ENCODE measurements at regions not wholly inside any gene's neighbourhood (a gene's known extent, or its start where the extent isn't known, plus 50 kb on each side); places are given as distances from the start of the nearest gene placed in this dataset.

DNA sequence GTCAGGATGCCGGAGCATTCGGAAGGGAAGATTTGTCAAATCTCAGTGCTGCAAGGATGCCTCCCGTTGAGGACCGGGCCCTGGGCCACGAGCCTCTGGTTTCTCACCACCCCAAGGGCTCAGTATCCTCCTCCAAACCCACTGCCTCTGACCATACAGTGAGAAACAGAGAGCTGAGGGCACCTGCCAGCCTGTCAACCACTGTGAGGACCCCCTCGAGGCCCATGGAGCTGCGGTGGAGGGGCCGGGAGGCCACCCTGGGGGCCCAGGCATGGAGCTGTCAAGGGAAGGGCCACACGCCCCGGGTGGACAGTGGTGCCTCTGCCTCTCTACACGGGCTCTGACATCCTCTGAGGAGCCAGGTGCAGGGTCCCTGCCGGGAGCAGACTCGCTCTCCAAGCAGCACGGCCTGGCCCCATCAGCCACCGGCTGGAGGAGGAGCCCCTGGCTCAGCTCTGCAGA is 248.0 kb upstream of the TCERG1L start:
- DNase-seq (no peak), ATAC-seq (replicated peaks in 1 of 2) (no peak)
- H3K4me1 Mint-ChIP-seq (ENCODE audit: low read depth), result no peaks in the 10 kb centered on the region
- no peaks in the 10 kb centered on the region for H3K27me3 Mint-ChIP-seq (ENCODE audit: low read depth)
- H3K4me3 Mint-ChIP-seq, result no peak overlapping the region
- no peaks in the 10 kb centered on the region for H3K9me3 Mint-ChIP-seq
- no peaks in the 10 kb centered on the region for H3K36me3 Mint-ChIP-seq (ENCODE audit: insufficient read depth in 2 of 2)
- H3K27ac Mint-ChIP-seq, result no peak overlapping the region

DNA sequence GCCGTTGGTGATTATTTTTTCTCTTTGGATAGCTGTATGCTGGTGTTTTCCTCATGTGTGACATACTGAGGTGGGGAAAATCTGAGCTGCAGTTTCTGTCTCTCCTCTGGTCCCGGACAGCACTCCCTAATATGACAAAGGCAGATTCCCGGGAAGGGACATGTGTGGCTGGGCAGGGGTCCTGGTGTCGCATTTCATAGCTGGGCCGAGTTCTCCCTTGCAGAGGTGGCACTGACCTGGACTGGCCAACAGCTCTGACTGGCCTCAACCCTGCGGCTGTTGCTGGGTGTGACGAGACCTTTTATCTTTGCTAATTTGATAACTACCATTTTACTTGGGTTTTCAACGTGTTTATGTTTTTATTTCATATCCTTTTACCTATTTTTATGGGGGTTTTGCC is 248.6 kb upstream of the TCERG1L start:
- Mint-ChIP-seq H3K27me3 (ENCODE audit: low read depth) (no peaks in the 10 kb centered on the region), H3K9me3 (peaks cover 2 to 5% of the 10 kb centered on the region in 2 donors), H3K4me3 (no peak overlapping the region), H3K27ac (no peak overlapping the region), H3K4me1 (ENCODE audit: low read depth) (no peaks in the 10 kb centered on the region), H3K36me3 (ENCODE audit: insufficient read depth in 2 of 2) (peaks cover 0 to 2% of the 10 kb centered on the region in 2 donors)
- DNase-seq (no peak), ATAC-seq (replicated peaks in 1 of 2) (no peak)

DNA sequence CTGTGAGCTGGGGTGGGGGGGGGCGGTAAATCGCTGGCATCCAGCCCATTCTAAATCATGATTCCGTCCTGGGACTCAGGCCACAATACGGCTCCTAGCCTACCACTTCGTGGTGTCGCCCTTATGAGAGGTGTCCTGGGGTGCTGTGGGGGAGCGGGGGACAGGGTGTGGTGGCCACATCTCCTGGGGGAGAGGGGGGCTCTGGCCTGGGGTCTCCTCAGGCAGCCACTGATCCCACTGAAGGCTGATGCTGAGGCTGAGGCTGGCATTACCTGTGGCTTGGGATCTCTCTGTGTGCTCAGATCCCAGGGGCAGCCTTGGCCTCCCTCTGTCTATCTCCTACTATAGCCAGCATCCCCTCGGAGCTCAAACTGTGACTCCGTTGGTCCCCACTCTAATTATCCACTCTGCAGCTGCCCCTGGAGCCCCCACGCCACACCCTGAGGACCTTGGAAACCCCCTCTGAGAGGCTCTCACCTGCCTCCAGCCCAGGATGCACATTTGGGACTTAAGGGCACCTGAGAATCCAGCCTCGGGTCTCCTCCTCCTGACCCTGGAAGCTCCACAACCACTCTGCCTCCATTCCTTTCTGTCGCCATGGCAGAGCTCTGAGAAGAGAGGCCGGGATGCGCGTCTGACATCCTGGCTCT is 249.3 kb upstream of the TCERG1L start:
- H3K36me3 Mint-ChIP-seq (ENCODE audit: insufficient read depth in 2 of 2), result peaks cover 0 to 2% of the 10 kb centered on the region in 2 donors
- H3K9me3 Mint-ChIP-seq, result peaks cover 3 to 5% of the 10 kb centered on the region in 2 donors
- no peak overlapping the region for H3K27ac Mint-ChIP-seq
- no peak overlapping the region for H3K4me3 Mint-ChIP-seq
- DNase-seq, result no peak
- no peak for ATAC-seq (replicated peaks in 1 of 2)
- H3K27me3 Mint-ChIP-seq (ENCODE audit: low read depth), result no peaks in the 10 kb centered on the region
- H3K4me1 Mint-ChIP-seq (ENCODE audit: low read depth), result no peaks in the 10 kb centered on the region

DNA sequence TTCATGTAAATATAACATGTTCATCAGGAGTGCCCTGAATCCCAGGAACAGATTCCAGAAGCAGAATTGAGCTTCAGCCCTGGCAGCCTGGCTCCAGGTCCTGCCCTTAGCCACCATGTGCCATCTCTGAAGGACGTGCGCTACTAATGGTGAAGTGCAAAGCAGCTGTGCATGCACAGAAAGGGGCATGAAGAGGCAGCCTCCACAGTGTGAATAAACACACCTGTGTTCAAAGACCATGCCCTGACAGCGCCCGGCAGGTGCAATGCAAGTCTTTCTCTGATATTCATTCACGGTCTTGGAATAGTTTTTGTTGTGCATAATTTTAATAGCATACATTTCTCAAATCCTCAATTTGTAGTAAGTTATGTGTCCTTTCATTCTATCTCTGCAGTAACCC is 250.4 kb upstream of the TCERG1L start:
- ATAC-seq (replicated peaks in 1 of 2) (no peak), DNase-seq (no peak)
- Mint-ChIP-seq H3K27ac (no peak overlapping the region), H3K27me3 (ENCODE audit: low read depth) (no peaks in the 10 kb centered on the region), H3K9me3 (peaks cover 5% of the 10 kb centered on the region in 2 donors), H3K4me1 (ENCODE audit: low read depth) (no peaks in the 10 kb centered on the region), H3K36me3 (ENCODE audit: insufficient read depth in 2 of 2) (peaks cover 0 to 2% of the 10 kb centered on the region in 2 donors), H3K4me3 (no peak overlapping the region)

DNA sequence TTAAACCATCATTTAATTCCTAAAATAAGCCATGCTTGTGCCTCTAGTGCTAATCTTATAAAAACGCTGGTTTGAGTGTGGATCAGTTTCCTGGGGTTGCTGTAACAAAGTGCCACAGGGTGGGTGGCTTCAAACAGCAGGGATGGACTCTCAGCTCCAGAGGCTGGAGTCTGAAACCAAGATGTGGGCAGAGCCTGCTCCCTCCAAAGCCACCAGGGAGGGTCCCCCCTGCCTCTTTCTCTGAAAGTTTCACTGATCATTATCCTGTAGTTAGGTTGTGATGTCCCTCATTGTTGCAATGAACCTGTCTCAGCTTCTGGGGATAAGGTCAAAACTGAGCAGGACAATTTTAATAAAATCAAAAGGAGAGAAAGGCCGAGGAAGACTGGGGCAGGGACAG is 251.9 kb upstream of the TCERG1L start:
- H3K4me3 Mint-ChIP-seq, result no peak overlapping the region
- no peak for ATAC-seq (replicated peaks in 1 of 2)
- H3K27ac Mint-ChIP-seq, result no peak overlapping the region
- peaks cover 5% of the 10 kb centered on the region in 2 donors for H3K9me3 Mint-ChIP-seq
- H3K27me3 Mint-ChIP-seq (ENCODE audit: low read depth), result no peaks in the 10 kb centered on the region
- H3K36me3 Mint-ChIP-seq (ENCODE audit: insufficient read depth in 2 of 2), result peaks cover 0 to 2% of the 10 kb centered on the region in 2 donors
- DNase-seq, result no peak
- no peaks in the 10 kb centered on the region for H3K4me1 Mint-ChIP-seq (ENCODE audit: low read depth)

DNA sequence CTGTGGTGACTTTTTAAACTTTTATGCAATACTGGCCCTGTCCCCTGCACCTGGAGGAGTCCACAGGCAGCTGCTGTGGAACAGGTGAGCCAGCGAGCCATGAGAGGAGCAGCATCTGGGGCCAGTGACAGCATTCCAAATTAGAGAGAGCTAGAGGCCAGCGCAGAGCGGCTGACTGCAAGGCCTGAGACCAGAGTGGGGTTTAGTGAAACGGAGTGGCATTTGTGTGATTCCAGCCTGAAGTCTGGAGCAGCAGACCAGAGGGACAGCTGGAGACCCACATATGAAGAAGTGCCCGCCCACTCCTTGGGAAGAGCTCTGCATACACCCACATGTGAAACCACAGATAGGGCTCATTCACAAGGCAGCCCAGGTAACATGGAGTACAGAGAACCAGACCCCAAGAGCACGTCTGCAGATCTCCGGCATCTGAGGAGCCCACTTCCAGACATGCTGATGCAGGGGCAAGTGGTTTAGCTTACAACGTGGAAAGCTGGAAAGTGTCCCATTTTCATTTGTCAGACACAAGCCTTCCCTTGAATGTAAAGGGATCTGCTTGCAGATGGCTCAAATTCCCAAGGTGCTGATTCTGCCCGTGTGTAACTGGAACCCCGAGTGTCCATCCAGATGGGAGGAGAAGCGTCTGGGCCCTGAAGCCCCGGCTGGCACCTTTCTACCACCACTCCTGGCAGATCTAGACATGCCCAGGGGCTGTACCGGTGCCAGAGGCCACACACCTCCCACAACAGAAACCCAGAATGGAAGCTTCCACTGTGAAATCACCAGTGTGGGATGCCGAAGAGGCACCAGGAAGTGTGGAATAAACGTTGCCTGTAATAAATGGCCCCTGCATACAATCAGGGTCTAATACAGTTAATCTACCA is 256.0 kb upstream of the TCERG1L start:
- DNase-seq (no peak), ATAC-seq (replicated peaks in 1 of 2) (no peak)
- Mint-ChIP-seq H3K36me3 (ENCODE audit: insufficient read depth in 2 of 2) (peaks cover 0 to 2% of the 10 kb centered on the region in 2 donors), H3K4me3 (no peak overlapping the region), H3K27me3 (ENCODE audit: low read depth) (no peaks in the 10 kb centered on the region), H3K4me1 (ENCODE audit: low read depth) (no peaks in the 10 kb centered on the region), H3K9me3 (peaks cover 5% of the 10 kb centered on the region in 2 donors), H3K27ac (no peak overlapping the region)

DNA sequence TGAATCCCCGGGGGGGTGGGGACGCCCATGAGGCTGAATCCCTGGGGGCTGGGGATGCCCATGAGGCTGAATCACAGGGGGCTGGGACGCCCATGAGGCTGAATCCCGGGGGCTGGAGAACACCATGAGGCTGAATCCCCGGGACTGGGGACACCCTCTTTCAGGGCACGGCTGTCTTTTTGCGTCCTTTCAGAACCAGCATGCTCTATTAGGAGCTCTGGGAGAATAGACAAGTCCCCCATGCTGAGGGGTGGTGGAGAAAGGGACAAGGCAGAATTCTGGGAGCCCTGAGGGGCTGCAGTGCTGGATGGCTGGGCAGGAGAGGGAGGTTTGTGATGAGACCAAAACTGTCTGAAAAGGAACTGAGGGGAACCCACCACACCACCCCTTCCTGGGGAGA is 257.3 kb upstream of the TCERG1L start:
- H3K36me3 Mint-ChIP-seq (ENCODE audit: insufficient read depth in 2 of 2), result peaks cover 0 to 2% of the 10 kb centered on the region in 2 donors
- H3K4me1 Mint-ChIP-seq (ENCODE audit: low read depth), result no peaks in the 10 kb centered on the region
- DNase-seq, result no peak
- H3K27me3 Mint-ChIP-seq (ENCODE audit: low read depth), result no peaks in the 10 kb centered on the region
- no peak for ATAC-seq (replicated peaks in 1 of 2)
- no peak overlapping the region for H3K27ac Mint-ChIP-seq
- no peak overlapping the region for H3K4me3 Mint-ChIP-seq
- peaks cover 5% of the 10 kb centered on the region in 2 donors for H3K9me3 Mint-ChIP-seq

DNA sequence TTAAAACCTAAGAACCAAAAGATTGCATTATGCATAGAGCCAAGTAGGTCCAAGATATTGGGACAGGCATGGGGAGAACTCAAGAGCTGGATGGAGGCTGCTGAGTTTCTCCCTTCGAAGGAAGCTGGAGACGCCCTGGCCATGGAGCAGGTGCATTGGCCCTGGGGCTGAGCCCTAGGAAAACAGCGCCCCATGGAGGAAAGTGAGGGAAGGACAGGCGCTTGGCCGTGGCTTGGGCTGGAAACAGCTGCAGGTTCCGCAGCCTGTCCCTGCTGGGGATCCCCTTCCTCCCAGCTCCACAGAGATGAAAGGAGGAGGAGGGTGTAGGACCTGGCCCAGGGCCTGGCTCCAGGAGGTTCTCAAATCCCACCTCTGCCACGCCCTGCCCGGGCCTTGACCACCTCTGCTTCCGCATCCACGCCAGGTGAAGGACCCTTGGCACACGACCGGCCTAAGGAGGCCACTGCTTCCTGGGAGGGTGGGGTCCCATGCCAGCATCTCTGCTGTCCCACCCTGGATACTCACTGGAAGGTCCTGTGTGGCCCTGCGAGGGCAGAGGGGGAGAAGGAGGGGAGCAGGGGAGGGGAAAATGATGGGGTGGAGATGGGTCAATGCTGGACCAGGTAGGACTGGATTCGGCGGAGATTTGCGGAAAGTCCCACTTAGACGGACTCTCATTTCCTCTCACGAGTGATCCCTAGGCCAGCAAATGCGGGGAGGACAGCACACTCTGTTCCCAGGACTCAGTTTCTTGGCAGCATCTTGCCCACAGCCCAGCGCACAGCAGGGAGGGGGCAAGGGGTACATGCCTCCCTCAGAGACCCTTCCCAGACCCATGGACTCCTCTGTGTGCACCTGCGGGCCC is 258.6 kb upstream of the TCERG1L start:
- H3K27me3 Mint-ChIP-seq (ENCODE audit: low read depth), result no peaks in the 10 kb centered on the region
- H3K4me3 Mint-ChIP-seq, result no peak overlapping the region
- H3K36me3 Mint-ChIP-seq (ENCODE audit: insufficient read depth in 2 of 2), result no peaks in the 10 kb centered on the region
- H3K9me3 Mint-ChIP-seq, result peaks cover 0 to 3% of the 10 kb centered on the region in 2 donors
- DNase-seq (no peak), ATAC-seq (replicated peaks in 1 of 2) (no peak)
- H3K27ac Mint-ChIP-seq, result no peak overlapping the region
- H3K4me1 Mint-ChIP-seq (ENCODE audit: low read depth), result no peaks in the 10 kb centered on the region

DNA sequence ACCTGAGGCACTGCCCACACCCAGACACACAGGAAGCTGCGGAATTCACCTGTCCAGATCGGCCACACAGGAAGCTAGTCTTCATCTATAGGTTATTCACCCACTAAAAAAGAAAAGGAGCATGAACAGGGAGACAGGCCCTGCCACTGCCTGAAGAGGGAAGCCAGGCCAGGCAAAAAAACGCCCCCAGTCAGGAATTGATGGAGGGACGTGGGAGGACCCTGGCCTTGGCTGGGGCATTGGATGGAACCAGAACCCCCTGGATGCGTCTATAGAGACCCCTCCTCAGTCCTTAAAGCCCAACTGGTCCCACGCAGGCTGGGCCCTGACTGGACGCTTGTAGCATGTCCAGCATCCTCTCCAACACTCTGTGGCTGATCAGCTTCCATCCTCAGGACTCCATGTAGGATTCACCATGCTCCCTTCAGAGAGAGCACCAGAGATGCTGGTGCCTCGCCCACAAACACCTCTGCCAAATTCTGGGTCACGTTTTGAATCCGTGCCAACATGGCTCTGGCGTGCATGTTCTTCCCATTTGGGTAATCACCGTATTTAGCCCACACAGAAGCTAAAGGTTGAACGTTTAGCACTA is 259.3 kb upstream of the TCERG1L start:
- H3K36me3 Mint-ChIP-seq (ENCODE audit: insufficient read depth in 2 of 2), result no peaks in the 10 kb centered on the region
- H3K27me3 Mint-ChIP-seq (ENCODE audit: low read depth), result no peaks in the 10 kb centered on the region
- no peaks in the 10 kb centered on the region for H3K4me1 Mint-ChIP-seq (ENCODE audit: low read depth)
- peaks cover 0 to 2% of the 10 kb centered on the region in 2 donors for H3K9me3 Mint-ChIP-seq
- H3K4me3 Mint-ChIP-seq, result no peak overlapping the region
- ATAC-seq (replicated peaks in 1 of 2), result no peak
- DNase-seq, result no peak
- no peak overlapping the region for H3K27ac Mint-ChIP-seq

DNA sequence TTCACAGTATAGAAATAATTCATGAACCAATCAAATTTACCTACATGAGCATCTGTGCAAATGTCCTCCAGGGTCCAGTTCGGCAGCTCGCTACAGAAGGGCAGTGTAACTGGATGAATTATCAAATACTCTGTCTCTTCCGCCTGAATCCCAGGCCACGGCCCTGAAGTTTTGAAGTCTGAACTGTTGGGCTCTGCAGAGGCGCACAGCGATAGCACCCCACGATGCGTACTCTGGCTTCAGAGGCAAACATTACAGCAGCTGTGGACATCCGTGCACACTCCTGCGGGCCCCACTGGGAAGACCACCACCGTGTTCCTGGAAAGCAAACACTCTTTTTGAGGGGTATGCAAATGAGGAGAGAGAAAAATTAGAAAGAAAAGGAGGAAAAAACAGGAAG is 259.8 kb upstream of the TCERG1L start:
- ATAC-seq (replicated peaks in 1 of 2) (no peak), DNase-seq (no peak)
- Mint-ChIP-seq H3K4me3 (no peak overlapping the region), H3K27me3 (ENCODE audit: low read depth) (no peaks in the 10 kb centered on the region), H3K27ac (no peak overlapping the region), H3K4me1 (ENCODE audit: low read depth) (no peaks in the 10 kb centered on the region), H3K9me3 (no peaks in the 10 kb centered on the region), H3K36me3 (ENCODE audit: insufficient read depth in 2 of 2) (no peaks in the 10 kb centered on the region)

DNA sequence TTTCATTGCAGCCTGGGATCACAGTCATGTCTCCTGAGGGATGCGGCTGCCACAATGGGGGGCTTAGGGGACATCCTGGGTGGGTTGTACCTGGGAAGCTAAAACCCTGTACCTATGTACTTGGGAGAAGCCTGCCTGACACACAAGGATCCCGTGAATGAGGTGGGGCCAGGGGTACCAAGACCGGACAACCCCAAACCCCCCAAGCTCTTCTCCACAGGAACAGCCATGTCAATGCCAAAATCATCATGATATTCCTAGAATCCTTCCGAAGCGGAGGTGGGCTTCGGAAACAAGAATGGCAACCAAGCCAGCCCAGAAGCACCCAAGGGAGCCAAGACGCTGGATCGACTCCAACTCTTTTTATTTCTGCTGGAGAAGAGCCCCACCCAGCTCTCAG is 260.3 kb upstream of the TCERG1L start:
- H3K27ac Mint-ChIP-seq, result no peak overlapping the region
- DNase-seq, result no peak
- H3K27me3 Mint-ChIP-seq (ENCODE audit: low read depth), result no peaks in the 10 kb centered on the region
- no peaks in the 10 kb centered on the region for H3K4me1 Mint-ChIP-seq (ENCODE audit: low read depth)
- H3K4me3 Mint-ChIP-seq, result no peak overlapping the region
- ATAC-seq (replicated peaks in 1 of 2), result no peak
- no peaks in the 10 kb centered on the region for H3K9me3 Mint-ChIP-seq
- no peaks in the 10 kb centered on the region for H3K36me3 Mint-ChIP-seq (ENCODE audit: insufficient read depth in 2 of 2)

DNA sequence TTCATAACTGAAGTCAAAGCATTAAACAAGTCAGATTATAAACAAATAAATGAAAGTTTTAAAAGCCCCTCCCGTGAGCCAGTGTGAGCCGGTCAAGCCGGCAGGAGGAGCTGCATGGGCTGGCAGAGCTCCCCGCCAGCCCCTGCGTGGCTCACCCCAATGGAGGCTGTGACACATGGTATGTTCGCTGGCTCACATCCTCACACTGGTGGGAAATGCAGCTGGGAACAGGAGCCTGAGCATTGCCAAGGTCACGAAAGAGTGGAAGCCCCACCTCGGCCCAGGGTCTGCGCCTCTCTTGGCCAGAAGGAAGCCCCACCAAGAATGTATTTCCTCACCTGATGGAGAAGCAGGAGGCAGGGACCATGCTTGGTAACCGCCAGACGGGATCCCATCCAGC is 261.7 kb upstream of the TCERG1L start:
- no peak overlapping the region for H3K27ac Mint-ChIP-seq
- no peaks in the 10 kb centered on the region for H3K36me3 Mint-ChIP-seq (ENCODE audit: insufficient read depth in 2 of 2)
- H3K4me3 Mint-ChIP-seq, result no peak overlapping the region
- ATAC-seq (replicated peaks in 1 of 2) (no peak), DNase-seq (no peak)
- no peaks in the 10 kb centered on the region for H3K4me1 Mint-ChIP-seq (ENCODE audit: low read depth)
- no peaks in the 10 kb centered on the region for H3K27me3 Mint-ChIP-seq (ENCODE audit: low read depth)
- no peaks in the 10 kb centered on the region for H3K9me3 Mint-ChIP-seq

DNA sequence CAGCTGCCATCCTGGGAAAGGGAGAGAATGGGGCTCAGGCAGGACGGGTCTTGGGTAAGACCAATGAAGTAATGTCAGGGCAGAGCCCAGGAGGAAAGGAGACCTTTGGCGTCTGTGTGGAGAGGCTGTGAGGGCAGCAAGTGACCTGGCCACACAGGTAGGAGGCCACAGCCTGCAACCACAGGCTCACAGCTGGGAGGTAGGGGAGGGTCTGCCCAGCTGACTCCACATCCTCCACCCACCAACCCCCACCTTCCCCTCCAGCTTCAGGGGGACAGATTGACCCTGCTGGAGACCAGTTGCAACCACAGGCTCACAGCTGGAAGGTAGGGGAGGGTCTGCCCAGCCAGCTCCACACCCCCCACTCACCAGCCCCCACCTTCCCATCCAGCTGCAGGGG is 262.2 kb upstream of the TCERG1L start:
- no peaks in the 10 kb centered on the region for H3K9me3 Mint-ChIP-seq
- H3K27me3 Mint-ChIP-seq (ENCODE audit: low read depth), result no peaks in the 10 kb centered on the region
- no peaks in the 10 kb centered on the region for H3K4me1 Mint-ChIP-seq (ENCODE audit: low read depth)
- ATAC-seq (replicated peaks in 1 of 2), result no peak
- no peak overlapping the region for H3K4me3 Mint-ChIP-seq
- no peaks in the 10 kb centered on the region for H3K36me3 Mint-ChIP-seq (ENCODE audit: insufficient read depth in 2 of 2)
- no peak overlapping the region for H3K27ac Mint-ChIP-seq
- no peak for DNase-seq

Measured in activated T-cell treated with anti-CD3 and anti-CD28 coated beads, Interleukin-2, amount 50 U/mL, for 72 hours (primary cell).